ENCODE measurements at regions not wholly inside any gene's neighbourhood (a gene's known extent, or its start where the extent isn't known, plus 50 kb on each side); places are given as distances from the start of the nearest gene placed in this dataset.

DNA sequence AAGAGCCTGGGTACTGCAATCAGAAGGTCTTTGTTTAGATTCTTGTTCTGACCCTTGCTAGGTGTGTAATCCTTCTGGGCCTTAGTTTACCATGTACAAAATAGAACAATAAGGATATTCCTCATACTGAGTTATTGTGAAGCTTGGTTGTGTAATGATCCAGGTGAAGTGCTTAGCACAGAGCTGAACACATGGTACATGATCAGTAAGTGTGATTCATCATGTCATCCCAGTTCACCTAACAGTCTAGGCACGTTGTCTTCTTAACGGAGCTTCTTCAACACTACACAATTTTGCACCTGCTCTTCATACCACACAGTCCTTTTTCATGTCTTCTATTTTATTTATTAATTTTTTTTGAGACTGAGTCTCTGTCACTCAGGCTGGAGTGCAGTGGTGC lies 234.3 kb upstream of the TENM4 start:
- TF ChIP-seq, protein P1, sequence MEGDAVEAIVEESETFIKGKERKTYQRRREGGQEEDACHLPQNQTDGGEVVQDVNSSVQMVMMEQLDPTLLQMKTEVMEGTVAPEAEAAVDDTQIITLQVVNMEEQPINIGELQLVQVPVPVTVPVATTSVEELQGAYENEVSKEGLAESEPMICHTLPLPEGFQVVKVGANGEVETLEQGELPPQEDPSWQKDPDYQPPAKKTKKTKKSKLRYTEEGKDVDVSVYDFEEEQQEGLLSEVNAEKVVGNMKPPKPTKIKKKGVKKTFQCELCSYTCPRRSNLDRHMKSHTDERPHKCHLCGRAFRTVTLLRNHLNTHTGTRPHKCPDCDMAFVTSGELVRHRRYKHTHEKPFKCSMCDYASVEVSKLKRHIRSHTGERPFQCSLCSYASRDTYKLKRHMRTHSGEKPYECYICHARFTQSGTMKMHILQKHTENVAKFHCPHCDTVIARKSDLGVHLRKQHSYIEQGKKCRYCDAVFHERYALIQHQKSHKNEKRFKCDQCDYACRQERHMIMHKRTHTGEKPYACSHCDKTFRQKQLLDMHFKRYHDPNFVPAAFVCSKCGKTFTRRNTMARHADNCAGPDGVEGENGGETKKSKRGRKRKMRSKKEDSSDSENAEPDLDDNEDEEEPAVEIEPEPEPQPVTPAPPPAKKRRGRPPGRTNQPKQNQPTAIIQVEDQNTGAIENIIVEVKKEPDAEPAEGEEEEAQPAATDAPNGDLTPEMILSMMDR (IDR thresholded peaks at IDR 0.05; ENCODE audit: insufficient read depth, missing control alignments), result no peak
- DNase-seq (ENCODE audit: insufficient read length, low spot score), result no peak
- no peak for FAIRE-seq

- DNase-seq (ENCODE audit: insufficient read length, low spot score) (no peak), FAIRE-seq (no peak)
Measured at GRCh38 chr11:79672786-79673185, 232.0 kb upstream of the TENM4 start.

DNA sequence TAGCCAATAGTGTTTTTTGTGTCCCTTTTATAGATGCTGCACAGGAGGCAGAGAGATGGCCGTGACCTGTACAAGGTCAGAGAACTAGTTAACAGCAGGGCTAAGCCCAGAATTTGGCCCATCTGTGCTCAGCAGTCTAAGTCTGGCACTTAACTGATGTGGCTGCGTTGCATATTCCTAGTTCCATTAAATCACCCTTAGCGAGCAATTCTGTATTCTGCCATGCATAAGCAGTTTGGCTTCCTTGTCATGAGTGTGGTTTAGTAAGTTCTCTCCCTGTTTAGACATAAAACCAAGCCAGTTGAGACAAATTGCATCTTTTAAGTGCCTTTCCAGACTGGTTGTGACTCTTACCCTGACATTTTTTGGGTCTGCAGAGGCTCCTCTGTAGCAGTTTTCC lies 230.6 kb upstream of the TENM4 start:
- FAIRE-seq, result no peak

More at GRCh38 chr11:79672786-79673185, 232.0 kb upstream of the TENM4 start:
- TF ChIP-seq, protein P1 (IDR thresholded peaks at IDR 0.05; ENCODE audit: insufficient read depth, missing control alignments), result no peak

DNA sequence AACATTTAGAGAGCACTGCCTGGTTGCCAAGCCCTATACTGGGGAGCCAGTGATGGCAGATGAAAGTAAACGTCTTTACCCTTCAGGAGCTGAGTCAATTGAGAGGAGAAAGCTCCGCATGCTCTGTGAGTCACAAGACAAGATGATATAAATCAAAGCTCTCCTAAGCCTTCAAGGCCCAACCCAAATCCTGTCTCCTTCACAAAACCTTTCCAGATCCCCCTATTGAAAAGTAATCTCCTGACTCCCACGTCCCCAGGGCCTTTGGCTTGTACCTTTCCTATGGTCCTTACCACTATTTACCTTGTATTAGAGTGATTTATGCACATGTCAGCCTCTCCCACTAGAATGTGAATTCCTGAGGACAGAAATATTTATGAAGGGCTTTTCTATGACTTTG lies 230.1 kb upstream of the TENM4 start:
- TF ChIP-seq, protein P1 (IDR thresholded peaks at IDR 0.05; ENCODE audit: insufficient read depth, missing control alignments), result no peak
- FAIRE-seq (no peak), DNase-seq (ENCODE audit: insufficient read length, low spot score) (no peak)

More for the DNA sequence above, 230.6 kb upstream of the TENM4 start:
- TF ChIP-seq, protein P1 (IDR thresholded peaks at IDR 0.05; ENCODE audit: insufficient read depth, missing control alignments), result no peak
- no peak for DNase-seq (ENCODE audit: insufficient read length, low spot score)

DNA sequence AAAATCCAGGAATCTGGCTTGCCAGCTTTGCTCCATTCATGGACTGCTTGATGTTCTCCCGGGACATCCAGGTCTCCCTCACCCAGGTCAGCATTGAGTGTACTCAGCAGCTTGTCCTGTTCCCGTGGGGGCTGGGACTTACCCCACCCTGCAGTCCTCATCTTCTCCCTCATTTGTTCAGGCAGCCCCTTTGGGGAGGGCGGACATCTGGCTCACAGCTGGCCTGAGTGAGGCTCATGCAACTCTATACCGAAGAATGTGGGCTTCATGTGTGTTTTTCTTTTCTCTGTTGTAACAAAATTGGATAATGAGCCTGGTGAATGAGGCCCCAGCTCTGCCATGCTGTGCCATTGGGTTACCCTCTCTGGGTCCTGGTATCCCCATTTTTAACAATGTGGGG lies 227.7 kb upstream of the TENM4 start:
- DNase-seq (ENCODE audit: insufficient read length, low spot score), result no peak
- no peak for FAIRE-seq
- TF ChIP-seq, protein P1 (IDR thresholded peaks at IDR 0.05; ENCODE audit: insufficient read depth, missing control alignments), result no peak

DNA sequence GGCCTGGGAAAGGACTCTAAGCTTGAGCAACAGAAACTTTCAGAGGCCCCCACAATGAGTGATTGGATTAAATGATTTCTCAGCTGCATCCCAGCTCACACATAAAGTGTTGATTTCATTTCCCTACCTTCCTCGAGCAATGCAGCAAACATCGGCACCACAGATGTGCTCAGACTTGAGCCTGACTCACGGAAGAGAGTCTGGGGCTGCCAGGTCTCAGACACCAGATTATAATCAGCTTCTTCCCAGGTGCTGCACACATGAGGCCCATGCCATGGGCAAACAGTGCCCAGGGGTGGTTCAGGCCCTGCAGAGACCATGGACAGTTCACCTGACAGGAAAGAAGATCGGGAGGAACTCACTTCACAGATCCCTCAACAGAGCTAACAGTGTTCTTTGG lies 226.6 kb upstream of the TENM4 start:
- DNase-seq (ENCODE audit: insufficient read length, low spot score), result no peak
- FAIRE-seq, result no peak
- TF ChIP-seq, protein P1 (IDR thresholded peaks at IDR 0.05; ENCODE audit: insufficient read depth, missing control alignments), result no peak

- TF ChIP-seq, protein P1 (IDR thresholded peaks at IDR 0.05; ENCODE audit: insufficient read depth, missing control alignments), result no peak
- no peak for FAIRE-seq
- DNase-seq (ENCODE audit: insufficient read length, low spot score), result no peak
Measured at GRCh38 chr11:79663017-79663416, 222.2 kb upstream of the TENM4 start.
